Stimulated activated CD8-positive, alpha-beta memory T cell treated with anti-CD3 and anti-CD28 coated beads, Interleukin-12 subunit alpha, Interleukin-12 subunit beta, amount 100 ng/mL, for 24 hours (primary cell): ENCODE measurements at regions not wholly inside any gene's neighbourhood (a gene's known extent, or its start where the extent isn't known, plus 50 kb on each side); places are given as distances from the start of the nearest gene placed in this dataset.
"Not testable (repeated sequence)": the region's sequence is repeated elsewhere in the genome, so short reads cannot be mapped to it uniquely, and the experiment has no call there.

Experiments used
- DNase-seq: peaks from one replicate; pipeline ENCODE4 v3.0.0-alpha.2; 2020; ENCODE audit errors: extremely low read depth

DNA sequence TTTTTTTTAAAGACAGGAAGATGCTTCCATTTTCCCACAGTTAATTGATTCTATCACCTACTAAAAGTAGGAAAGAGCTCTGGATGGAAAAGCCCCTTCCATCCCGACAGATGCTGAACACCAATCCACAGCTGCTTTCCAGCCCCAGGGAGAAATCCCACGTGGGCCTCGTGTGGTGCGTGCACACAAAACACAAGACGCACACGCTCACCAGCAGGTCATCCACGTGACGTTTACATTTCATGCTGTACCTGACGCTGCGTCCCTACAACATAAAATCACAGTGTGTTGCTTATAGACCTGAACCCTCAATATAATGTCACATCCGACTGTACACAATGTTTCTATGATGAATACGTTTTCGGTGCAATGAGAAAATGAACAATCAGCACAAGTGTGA, 50.2 kb upstream of the DACT2 start:
- DNase-seq: no peak

GRCh38 chr6:168370310-168370991, 50.9 kb upstream of the DACT2 start:
- DNase-seq: peak; percentile 22

DNA sequence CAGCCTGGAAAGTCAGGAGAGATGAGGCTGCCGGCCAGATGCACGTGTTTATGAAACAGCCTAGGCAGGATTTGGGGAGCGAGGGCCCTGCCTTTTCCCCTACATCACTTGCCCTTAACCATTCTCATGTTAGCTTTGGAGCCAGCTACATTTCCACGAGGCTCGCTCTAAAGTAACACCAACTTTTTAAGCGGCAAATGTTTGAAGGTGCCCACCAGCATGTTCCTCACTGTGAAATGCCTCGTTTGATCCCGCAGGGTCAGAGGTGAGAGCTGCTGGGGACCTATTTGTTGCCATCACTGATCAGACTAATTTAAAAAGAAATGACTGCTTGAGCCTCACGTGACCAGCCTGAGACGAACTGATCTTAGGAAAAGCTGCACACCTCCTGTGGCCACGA, 51.6 kb upstream of the DACT2 start:
- DNase-seq: no peak

DNA sequence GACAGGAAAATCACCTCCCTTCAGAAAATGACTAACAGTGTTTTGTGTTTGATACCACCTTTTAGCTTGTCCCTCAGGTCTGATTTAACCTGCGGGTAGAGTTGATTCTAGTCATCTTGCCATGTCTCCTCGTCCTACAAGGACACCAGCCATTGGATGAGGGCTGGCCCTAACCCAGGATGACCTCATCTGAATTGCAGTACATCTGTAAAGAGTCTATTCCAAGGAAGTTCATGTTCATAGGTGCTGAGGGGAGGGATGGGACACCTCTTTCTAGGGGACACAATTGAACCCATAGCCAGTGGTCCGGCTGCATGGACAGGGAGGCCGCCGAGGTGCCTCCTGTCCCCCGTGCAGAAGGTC, 52.0 kb upstream of the DACT2 start:
- DNase-seq: no peak

DNA sequence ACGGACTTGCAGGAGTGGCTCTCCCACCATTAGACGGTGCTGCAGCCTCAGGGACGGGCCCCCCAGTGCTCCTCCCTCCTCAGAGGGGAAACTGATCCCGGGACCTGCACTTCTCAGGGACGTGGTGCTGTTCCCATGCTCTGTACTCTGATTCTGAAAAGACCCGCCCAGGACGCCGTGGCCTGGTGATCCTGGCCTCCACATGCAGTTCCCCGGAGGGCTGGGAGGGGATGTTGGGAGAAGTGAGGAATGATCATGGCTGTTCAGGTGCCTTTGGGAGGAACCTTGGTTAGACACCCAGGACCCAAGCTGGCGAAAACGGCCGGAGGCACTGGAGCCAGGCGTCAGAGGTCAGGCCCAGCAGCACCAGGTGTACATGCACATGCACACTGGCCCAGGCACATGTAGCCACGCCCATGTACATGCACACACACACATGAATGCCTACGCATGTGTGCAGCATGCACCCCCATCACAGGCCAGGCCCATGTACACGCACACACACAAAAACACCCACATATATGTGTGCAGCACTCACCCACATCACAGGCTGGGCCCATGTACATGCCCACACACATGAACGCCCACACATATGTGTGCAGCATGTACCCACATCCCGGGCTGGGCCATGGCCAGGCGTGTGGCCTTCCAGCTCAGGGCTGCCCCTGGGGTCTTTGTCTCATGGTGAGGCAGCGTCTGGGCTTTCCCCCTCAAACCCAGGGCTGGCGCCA, 52.6 kb upstream of the DACT2 start:
- no peak for DNase-seq

DNA sequence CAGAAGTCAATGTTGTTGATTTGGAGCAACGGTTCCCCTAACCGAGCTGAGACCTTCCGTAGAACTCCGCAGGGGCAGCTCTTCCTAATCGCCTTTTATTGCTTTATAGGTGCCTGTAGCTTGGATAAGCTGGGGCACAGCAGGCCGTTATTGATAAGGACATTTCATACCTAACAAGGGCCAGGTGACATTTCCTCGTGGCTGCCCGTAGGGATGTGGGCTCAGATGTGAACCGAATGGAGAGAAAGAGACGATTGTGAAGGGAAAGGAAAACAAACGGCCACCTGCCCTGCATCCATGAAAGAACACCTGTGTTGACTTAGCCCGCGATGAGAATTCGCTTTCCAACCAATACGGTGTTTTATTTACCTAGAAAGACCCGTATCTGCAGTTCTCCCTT, 53.3 kb upstream of the DACT2 start:
- no peak for DNase-seq

DNA sequence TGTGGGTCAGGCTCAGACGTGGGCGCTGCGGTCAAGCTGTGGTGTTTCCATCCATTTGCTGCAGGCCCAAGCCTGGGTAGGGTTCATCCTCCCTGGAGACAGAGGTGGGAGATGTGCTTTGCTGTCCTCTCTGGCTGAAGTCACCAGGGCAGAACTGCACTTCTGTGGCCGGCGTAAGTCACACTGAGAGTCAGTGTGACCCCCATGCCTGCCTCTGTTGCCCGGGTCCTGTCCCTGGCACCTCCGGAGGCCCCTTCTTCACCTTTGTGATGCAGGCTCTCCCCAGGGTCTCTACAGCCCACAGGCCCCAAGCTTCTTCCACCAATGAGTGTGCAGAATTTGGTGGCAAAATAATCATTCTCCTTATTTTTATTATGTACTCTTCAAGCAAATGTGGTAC, 53.8 kb upstream of the DACT2 start:
- DNase-seq: no peak

- no peak for DNase-seq
These were observed 54.5 kb upstream of the DACT2 start for GRCh38 chr6:168374051-168374502.

DNA sequence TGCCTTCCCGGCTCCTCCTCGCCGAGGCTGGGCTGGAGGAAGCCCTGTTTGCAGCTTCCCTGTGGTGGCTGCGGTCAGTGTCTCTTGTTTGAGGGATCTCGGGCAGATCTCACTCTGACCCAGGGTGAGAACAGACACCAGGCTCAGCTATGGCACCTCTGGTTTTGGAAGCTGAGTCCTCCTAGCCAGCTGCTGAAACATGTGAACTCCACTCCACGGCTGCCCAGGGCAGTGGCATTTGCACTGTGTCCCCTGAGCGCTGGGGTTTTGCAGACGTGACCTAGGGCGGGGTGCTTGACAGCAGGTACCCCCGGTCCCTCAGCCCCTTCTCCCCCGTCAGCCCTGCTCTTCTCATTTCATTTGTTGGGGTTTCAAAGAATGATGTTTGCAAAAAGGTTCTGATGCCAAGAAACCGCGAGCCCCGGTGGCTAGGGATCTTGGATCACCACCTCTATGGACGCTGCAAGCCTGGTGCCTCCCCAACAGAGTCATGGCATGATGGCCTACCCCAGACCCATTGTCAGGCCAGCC, 55.0 kb upstream of the DACT2 start:
- DNase-seq: no peak

GRCh38 chr6:168376120-168376519, 56.5 kb upstream of the DACT2 start:
- DNase-seq: no peak

DNA sequence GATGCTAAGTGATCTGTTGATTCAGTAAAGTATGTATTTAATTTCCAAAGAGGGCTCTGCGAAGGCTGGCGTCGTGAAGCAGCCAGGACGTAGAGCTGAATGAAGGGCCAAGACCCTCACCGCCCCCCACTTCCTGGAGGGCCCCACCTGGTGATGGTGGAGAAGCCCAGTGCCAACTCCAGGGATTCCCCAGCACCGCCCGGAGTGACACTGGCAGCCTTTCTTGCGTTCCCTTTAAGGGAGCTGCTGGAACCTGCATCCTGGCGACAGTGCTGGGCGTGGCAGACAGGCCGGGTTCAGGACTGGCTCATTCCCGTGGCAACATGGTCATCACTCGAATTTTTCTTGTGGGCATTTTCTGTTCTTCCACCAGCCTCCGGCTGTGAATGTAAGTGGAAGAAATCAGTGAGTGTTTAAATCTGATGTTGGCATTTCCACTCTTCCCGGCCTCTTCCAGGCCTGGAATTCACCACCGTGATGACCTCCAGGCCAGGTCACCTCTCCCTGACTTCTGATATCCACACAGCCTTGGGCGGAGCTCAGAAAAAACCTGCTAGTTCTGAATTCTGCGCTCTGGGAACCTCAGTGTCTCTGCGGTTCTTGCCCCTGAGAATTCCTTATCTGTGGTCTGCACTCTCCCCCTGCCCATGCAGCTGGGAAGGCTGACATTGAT, 57.4 kb upstream of the DACT2 start:
- DNase-seq: no peak

- no peak for DNase-seq
These were observed 57.9 kb upstream of the DACT2 start for GRCh38 chr6:168377484-168377855.

DNA sequence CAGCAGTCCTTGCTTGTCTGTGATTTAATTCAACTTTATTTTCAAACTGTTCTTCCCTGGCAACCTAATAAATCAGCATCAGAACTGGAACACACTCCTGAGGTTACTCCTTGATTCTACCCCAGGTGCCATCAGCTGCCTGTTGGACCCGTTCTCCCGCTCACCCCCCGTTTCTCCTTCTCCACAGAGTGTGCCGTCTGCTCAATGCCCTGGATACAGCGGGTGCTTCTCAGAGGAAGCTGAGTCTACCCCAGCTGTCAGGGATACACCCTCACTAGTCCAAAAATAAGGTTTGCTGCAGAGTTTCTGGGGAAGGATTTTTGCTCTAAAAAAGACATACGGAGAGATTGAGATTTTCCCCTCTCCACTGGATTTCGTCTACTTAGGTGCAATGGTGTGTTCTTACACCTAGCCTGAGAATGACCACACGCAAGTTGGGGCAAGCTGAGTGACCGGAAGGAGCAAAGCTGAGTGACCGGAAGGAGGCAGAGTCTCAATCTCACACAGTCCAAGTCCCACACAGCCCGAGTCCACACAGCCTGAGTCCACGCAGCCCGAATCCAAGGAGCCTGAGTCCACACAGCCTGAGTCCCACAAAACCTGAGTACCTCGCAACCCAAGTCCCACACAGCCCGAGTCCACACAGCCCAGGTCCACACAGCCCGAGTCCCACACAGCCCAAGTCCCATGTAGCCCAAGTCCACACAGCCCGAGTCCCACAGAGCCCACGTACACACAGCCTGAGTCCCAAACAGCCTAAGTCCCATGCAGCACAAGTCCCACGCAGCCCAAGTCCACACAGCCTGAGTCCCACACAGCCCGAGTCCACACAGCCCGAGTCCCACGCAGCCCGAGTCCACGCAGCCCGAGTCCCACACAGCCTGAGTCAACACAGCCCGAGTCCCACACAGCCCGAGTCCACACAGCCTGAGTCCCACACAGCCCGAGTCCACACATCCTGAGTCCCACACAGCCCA, 58.6 kb upstream of the DACT2 start:
- DNase-seq: no peak

- DNase-seq: not testable (repeated sequence)
These were observed 60.0 kb upstream of the DACT2 start for GRCh38 chr6:168379579-168379978.

DNA sequence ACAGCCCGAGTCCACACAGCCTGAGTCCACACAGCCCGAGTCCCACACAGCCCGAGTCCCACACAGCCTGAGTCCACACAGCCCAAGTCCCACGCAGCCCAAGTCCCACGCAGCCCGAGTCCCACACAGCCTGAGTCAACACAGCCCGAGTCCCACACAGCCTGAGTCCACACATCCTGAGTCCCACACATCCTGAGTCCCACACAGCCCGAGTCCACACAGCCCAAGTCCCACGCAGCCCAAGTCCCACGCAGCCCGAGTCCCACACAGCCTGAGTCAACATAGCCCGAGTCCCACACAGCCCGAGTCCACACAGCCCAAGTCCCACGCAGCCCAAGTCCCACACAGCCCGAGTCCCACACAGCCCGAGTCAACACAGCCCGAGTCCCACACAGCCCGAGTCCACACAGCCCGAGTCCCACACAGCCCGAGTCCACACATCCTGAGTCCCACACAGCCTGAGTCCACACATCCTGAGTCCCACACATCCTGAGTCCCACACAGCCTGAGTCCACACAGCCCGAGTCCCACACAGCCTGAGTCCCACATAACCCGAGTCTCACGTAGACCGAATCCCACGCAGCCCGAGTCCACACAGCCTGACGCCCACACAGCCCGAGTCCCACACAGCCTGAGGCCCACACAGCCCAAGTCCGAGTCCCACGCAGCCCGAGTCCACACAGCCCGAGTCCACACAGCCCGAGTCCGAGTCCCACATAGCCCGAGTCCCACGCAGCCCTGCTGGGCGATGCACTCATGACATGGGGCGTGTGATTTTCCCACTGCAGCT, 60.6 kb upstream of the SMOC2 start:
- DNase-seq: not testable (repeated sequence)

DNA sequence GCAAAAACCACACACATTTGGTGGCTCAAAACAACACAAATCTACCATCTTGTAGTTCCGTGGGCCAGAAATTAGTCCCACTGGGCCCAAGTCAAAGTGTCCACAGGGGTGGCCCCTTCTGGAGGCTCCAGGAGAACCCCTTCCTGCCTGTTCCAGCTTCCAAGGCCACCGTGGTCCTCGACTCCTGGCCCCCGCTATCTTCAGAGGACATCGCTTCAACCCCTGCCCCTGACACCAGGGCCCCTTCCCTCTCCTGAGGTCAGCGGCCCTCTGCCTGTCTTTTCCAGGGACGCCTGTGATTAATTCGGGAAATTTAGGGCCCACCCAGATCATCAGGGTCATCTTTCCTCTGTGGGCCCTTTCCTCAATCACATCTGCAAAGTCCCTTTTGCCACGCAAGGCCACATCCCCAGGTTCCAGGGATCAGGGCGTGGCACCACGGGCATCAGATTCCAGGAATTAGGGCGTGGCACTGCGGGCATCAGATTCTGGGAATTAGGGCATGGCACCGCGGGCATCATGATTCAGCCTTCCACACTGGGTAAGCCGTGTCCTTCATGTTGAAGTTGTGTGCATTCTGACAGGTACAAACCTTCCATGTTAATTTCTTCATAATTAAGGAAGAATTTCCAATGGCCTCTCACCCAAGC, 59.9 kb upstream of the SMOC2 start:
- no peak for DNase-seq

GRCh38 chr6:168381726-168382458, 59.1 kb upstream of the SMOC2 start:
- no peak for DNase-seq

DNA sequence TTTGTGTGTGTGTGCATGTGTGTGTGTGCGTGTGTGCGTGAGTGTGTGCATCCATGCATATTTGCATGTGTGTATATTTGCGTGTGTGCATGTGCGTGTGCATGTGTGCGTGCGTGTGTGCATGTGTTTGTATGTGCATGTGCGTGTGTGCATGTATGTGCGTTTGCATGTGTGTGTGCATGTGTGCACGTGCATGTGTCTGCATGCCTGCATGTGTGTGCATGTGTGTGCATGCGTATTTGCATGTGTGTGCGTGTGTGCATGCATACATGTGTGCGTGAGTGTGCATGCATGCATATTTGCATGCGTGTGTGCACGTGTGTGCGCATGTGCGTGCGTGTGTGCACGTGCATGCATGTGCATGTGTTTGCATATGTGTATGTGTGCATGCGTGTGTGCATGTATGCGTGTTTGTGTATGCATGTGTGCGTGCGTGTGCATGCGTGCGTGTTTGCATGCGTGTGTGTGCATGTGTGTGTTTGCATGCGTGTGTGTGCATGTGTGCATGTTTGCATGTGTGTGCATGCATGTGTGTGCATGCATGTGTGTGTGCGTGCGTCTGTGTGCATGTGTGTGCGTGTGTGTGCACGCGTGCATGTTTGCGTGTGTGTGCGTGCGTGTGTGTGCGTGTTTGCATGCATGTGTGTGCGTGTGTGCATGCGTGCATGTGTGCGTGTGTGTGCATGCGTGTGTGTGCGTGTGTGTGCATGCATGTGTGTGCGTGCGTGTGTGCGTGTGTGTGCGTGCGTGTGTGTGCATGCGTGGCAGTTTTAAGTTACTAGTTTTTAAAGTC, 57.7 kb upstream of the SMOC2 start:
- DNase-seq: no peak
